OCI-LY1 (cell line): ENCODE measurements at regions not wholly inside any gene's neighbourhood (a gene's known extent, or its start where the extent isn't known, plus 50 kb on each side); places are given as distances from the start of the nearest gene placed in this dataset.

Experiments
- H2AFZ ChIP-seq: fragments of 200-600 bp; sonication (generic), shearing (Covaris generic); 2 replicates; pipeline ENCODE4 v1.6.0; 2014; ENCODE audit warnings: antibody characterized with exemption, mild to moderate bottlenecking, low read length
- H3F3A ChIP-seq: fragments of 200-600 bp; sonication (generic), shearing (Covaris generic); 2 replicates; pipeline ENCODE4 v1.6.0; 2014; ENCODE audit warnings: mild to moderate bottlenecking, antibody characterized with exemption, low read length, moderate library complexity; ENCODE audit not compliant: insufficient read depth
- H3K27ac ChIP-seq: fragments of 200-600 bp; sonication (generic); 2 replicates; pipeline ENCODE4 v1.5.1; 2014; ENCODE audit warnings: low read length, mixed run types, mild to moderate bottlenecking, low read depth; ENCODE audit not compliant: poor library complexity, severe bottlenecking
- H3K27me3 ChIP-seq: fragments of 200-600 bp; sonication (generic); 2 replicates; pipeline ENCODE4 v1.6.0; 2014; ENCODE audit warnings: antibody characterized with exemption, mild to moderate bottlenecking, low read length, moderate library complexity; ENCODE audit not compliant: insufficient read depth
- H3K36me3 ChIP-seq: fragments of 200-600 bp; sonication (generic); 2 replicates; pipeline ENCODE4 v1.6.1; 2014; ENCODE audit warnings: mild to moderate bottlenecking, antibody characterized with exemption, low read length, moderate library complexity, mixed read lengths; ENCODE audit not compliant: insufficient read depth
- H3K4me1 ChIP-seq: fragments of 200-600 bp; sonication (generic); 2 replicates; pipeline ENCODE4 v1.5.1; 2014; ENCODE audit warnings: mild to moderate bottlenecking, low read length, moderate library complexity; ENCODE audit not compliant: insufficient read depth, severe bottlenecking
- H3K4me2 ChIP-seq: fragments of 200-600 bp; sonication (generic), shearing (Covaris generic); 2 replicates; pipeline ENCODE4 v1.6.1; 2014; ENCODE audit warnings: low read length
- H3K4me3 ChIP-seq: fragments of 200-600 bp; sonication (generic); 2 replicates; pipeline ENCODE4 v1.5.1; 2014; ENCODE audit warnings: low read length, low read depth, mild to moderate bottlenecking, mixed read lengths; ENCODE audit not compliant: poor library complexity, severe bottlenecking
- H3K79me2 ChIP-seq: fragments of 200-600 bp; shearing (Covaris generic); 2 replicates; pipeline ENCODE4 v1.6.1; 2016; ENCODE audit warnings: mixed run types, low read length, mixed read lengths; ENCODE audit not compliant: insufficient read depth
- H3K9ac ChIP-seq: fragments of 200-600 bp; sonication (generic), shearing (Covaris generic); 2 replicates; pipeline ENCODE4 v1.6.1; 2014; ENCODE audit warnings: mild to moderate bottlenecking, low read length, mixed read lengths
- H3K9me2 ChIP-seq: fragments of 200-600 bp; sonication (generic), shearing (Covaris generic); 2 replicates; pipeline ENCODE4 v1.6.1; 2014; ENCODE audit warnings: low read depth, mild to moderate bottlenecking, low read length, mixed read lengths
- H3K9me3 ChIP-seq: fragments of 200-600 bp; shearing (Covaris generic); 2 replicates; pipeline ENCODE4 v1.6.1; 2014; ENCODE audit warnings: low read length, mixed read lengths
- H4K20me1 ChIP-seq: fragments of 200-600 bp; sonication (generic), shearing (Covaris generic); 2 replicates; pipeline ENCODE4 v1.6.0; 2016; ENCODE audit warnings: mild to moderate bottlenecking, low read length; ENCODE audit not compliant: insufficient read depth
- CTCF ChIP-seq: fragments of 200-600 bp; sonication (generic), shearing (Covaris generic); IDR thresholded peaks from 2 replicates; pipeline ENCODE4 v1.5.1; 2017; ENCODE audit warnings: mild to moderate bottlenecking, antibody characterized with exemption, low read length, moderate library complexity, mixed read lengths
- EZH2 ChIP-seq: fragments of 200-600 bp; sonication (generic), shearing (Covaris generic); IDR thresholded peaks from 2 replicates; pipeline ENCODE4 v1.8.0; 2017; ENCODE audit warnings: borderline replicate concordance, mixed run types, mild to moderate bottlenecking, antibody characterized with exemption, low read length, moderate library complexity, mixed read lengths

- no peak overlapping the region for H3K9ac ChIP-seq
- H3K27ac ChIP-seq: no peak overlapping the region
- no peak overlapping the region for H3K4me2 ChIP-seq
- no peaks in the 10 kb centered on the region for H3K27me3 ChIP-seq
- H3F3A ChIP-seq: no peaks in the 10 kb centered on the region
- no peaks in the 10 kb centered on the region for H3K79me2 ChIP-seq
- H3K4me1 ChIP-seq: no peaks in the 10 kb centered on the region
- no peak overlapping the region for H2AFZ ChIP-seq
- H3K9me3 ChIP-seq: no peaks in the 10 kb centered on the region
- H3K9me2 ChIP-seq: no peaks in the 10 kb centered on the region
- no peaks in the 10 kb centered on the region for H3K36me3 ChIP-seq
- TF ChIP-seq EZH2 (no peak), CTCF (no peak)
- H3K4me3 ChIP-seq: no peak overlapping the region
- no peaks in the 10 kb centered on the region for H4K20me1 ChIP-seq
Measured at GRCh38 chr3:78141269-78141668, 1101.4 kb downstream of the ROBO2 start.

- H3K9me3 ChIP-seq: no peaks in the 10 kb centered on the region
- no peak overlapping the region for H3K4me2 ChIP-seq
- H2AFZ ChIP-seq: no peak overlapping the region
- TF ChIP-seq EZH2 (no peak), CTCF (no peak)
- no peaks in the 10 kb centered on the region for H3K4me1 ChIP-seq
- no peaks in the 10 kb centered on the region for H4K20me1 ChIP-seq
- no peak overlapping the region for H3K4me3 ChIP-seq
- no peak overlapping the region for H3K27ac ChIP-seq
- H3K79me2 ChIP-seq: no peaks in the 10 kb centered on the region
- H3K9me2 ChIP-seq: no peaks in the 10 kb centered on the region
- H3K36me3 ChIP-seq: no peaks in the 10 kb centered on the region
- H3F3A ChIP-seq: no peaks in the 10 kb centered on the region
- no peak overlapping the region for H3K9ac ChIP-seq
- H3K27me3 ChIP-seq: no peaks in the 10 kb centered on the region
Measured at GRCh38 chr3:78143000-78143399, 1103.1 kb downstream of the ROBO2 start.

GRCh38 chr3:78148986-78149717 lies 1109.3 kb downstream of the ROBO2 start:
- Histone ChIP-seq H3K4me3 (no peak overlapping the region), H4K20me1 (no peaks in the 10 kb centered on the region), H2AFZ (no peak overlapping the region), H3K9ac (no peak overlapping the region), H3K9me2 (no peaks in the 10 kb centered on the region), H3K9me3 (no peaks in the 10 kb centered on the region), H3F3A (no peaks in the 10 kb centered on the region), H3K27ac (no peak overlapping the region), H3K4me1 (no peaks in the 10 kb centered on the region), H3K4me2 (no peak overlapping the region), H3K79me2 (no peaks in the 10 kb centered on the region), H3K27me3 (no peaks in the 10 kb centered on the region), H3K36me3 (no peaks in the 10 kb centered on the region)
- TF ChIP-seq EZH2: no peak
- TF ChIP-seq CTCF: no peak
